ENCODE measurements at regions not wholly inside any gene's neighbourhood (a gene's known extent, or its start where the extent isn't known, plus 50 kb on each side); places are given as distances from the start of the nearest gene placed in this dataset.

DNA sequence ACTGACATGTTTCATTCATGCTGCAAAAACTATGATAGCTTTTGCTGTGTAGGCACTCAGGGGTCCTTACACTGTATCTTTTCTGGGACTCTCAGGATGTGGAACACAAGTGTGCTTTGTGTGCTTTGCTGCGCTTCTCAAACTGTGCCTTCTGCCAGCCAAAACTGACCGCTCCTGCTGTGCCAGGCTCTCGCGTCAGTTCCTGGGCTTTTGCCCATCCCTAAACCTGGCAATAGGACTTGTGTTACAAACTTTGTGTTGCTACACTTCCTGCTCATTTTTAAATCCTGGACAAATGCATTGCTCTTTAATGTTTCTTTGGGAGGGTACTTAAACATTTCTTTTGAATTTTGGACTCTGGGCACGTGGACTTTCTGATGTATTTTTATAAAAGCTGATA, 60.3 kb downstream of the DIPK2A start (continued):
- TF ChIP-seq FOXA1 (IDR thresholded peaks at IDR 0.05), result peak; percentile 31
- TF ChIP-seq RAD21 (IDR thresholded peaks at IDR 0.05), result peak; percentile 55 to 72
- TF ChIP-seq EGR1 (IDR thresholded peaks at IDR 0.05; ENCODE audit: low read depth in 2 of 2), result no peak
- no peak for TF ChIP-seq JUND (IDR thresholded peaks at IDR 0.05)
- TF ChIP-seq GABPA (IDR thresholded peaks at IDR 0.05 in 1 of 2, conservative IDR thresholded peaks at IDR 0.05 in 1 of 2), result peak in 1 of 2 donors; percentile 74
- TF ChIP-seq, protein P1, sequence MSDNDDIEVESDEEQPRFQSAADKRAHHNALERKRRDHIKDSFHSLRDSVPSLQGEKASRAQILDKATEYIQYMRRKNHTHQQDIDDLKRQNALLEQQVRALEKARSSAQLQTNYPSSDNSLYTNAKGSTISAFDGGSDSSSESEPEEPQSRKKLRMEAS (IDR thresholded peaks at IDR 0.05), result peak; percentile 19
- TF ChIP-seq, protein P2, sequence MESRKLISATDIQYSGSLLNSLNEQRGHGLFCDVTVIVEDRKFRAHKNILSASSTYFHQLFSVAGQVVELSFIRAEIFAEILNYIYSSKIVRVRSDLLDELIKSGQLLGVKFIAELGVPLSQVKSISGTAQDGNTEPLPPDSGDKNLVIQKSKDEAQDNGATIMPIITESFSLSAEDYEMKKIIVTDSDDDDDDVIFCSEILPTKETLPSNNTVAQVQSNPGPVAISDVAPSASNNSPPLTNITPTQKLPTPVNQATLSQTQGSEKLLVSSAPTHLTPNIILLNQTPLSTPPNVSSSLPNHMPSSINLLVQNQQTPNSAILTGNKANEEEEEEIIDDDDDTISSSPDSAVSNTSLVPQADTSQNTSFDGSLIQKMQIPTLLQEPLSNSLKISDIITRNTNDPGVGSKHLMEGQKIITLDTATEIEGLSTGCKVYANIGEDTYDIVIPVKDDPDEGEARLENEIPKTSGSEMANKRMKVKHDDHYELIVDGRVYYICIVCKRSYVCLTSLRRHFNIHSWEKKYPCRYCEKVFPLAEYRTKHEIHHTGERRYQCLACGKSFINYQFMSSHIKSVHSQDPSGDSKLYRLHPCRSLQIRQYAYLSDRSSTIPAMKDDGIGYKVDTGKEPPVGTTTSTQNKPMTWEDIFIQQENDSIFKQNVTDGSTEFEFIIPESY (IDR thresholded peaks at IDR 0.05), result peak; percentile 58
- no peak for TF ChIP-seq HNF4G (IDR thresholded peaks at IDR 0.05)
- TF ChIP-seq SP1 (IDR thresholded peaks at IDR 0.05), result peak; percentile 36
- peak; percentile 33 to 47 for TF ChIP-seq HNF4A (conservative IDR thresholded peaks at IDR 0.05)

DNA sequence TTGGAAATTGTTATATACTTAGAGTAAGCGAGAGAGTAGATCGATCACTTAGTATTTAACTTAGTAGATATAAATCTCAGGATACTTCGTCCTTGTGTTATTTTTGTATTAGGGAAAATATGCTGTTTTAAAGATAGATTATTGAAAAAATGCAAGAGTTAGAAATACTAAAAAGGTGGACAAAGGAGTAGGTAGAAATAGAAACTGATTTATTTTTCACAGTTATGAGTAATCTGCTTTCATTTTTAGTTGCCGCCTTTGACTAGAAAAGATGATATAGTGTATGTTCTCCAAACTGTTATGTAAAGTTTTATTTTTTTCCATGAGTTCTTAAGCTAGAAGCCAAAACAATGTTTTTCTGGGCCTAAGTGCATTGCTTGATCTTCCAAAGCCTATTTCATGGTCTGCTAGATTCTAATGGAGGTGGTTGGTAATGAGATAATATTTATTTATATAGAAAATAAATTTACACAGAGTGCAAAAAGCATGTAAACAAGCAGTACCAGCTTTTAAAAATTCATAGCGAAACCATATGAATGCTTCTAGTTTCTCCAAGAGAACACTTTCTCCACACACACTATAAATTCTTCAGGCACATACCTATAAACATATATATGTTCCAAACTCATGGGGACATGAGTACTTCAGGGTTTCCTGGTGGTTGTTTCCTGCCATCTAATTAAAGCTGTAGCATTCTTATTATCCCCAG, 61.1 kb downstream of the DIPK2A start:
- Histone ChIP-seq H3K27ac (ENCODE audit: low read depth in 1 of 2, low read length in 2 of 2) (peak overlapping the region; percentile 44 to 65), H3K27me3 (ENCODE audit: control insufficient read depth in 4 of 4, insufficient read depth in 4 of 4, low read length in 3 of 4) (no peaks in the 10 kb centered on the region), H3K9me3 (ENCODE audit: control insufficient read depth in 4 of 4, low read length in 3 of 4) (no peaks in the 10 kb centered on the region), H3K36me3 (ENCODE audit: control insufficient read depth in 4 of 4, insufficient read depth in 3 of 4, low read depth in 1 of 4, low read length in 3 of 4) (no peaks in the 10 kb centered on the region), H3K4me1 (ENCODE audit: control insufficient read depth in 4 of 4, insufficient read depth in 4 of 4, low read length in 3 of 4) (peaks cover 3 to 8% (median 5%) of the 10 kb centered on the region in 4 donors), H3K9ac (ENCODE audit: low read depth in 1 of 2, low read length in 2 of 2) (peak overlapping the region; percentile 53 to 60), H3K4me3 (ENCODE audit: low read depth in 1 of 3, low read length in 3 of 3) (peak overlapping the region in 1 of 3 donors; percentile 17)
- no peak for DNase-seq (ENCODE audit: low spot score)
- 40% methylated on average over 5 of the region's 5 CpGs for WGBS
- TF ChIP-seq, protein P3, sequence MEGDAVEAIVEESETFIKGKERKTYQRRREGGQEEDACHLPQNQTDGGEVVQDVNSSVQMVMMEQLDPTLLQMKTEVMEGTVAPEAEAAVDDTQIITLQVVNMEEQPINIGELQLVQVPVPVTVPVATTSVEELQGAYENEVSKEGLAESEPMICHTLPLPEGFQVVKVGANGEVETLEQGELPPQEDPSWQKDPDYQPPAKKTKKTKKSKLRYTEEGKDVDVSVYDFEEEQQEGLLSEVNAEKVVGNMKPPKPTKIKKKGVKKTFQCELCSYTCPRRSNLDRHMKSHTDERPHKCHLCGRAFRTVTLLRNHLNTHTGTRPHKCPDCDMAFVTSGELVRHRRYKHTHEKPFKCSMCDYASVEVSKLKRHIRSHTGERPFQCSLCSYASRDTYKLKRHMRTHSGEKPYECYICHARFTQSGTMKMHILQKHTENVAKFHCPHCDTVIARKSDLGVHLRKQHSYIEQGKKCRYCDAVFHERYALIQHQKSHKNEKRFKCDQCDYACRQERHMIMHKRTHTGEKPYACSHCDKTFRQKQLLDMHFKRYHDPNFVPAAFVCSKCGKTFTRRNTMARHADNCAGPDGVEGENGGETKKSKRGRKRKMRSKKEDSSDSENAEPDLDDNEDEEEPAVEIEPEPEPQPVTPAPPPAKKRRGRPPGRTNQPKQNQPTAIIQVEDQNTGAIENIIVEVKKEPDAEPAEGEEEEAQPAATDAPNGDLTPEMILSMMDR (IDR thresholded peaks at IDR 0.05; ENCODE audit: low read depth, low read length, missing input control), result no peak
- no peak for TF ChIP-seq NR2F2 (IDR thresholded peaks at IDR 0.05)
- no peak for TF ChIP-seq JUND (IDR thresholded peaks at IDR 0.05)
- no peak for TF ChIP-seq YY1 (IDR thresholded peaks at IDR 0.05)
- TF ChIP-seq FOXA1 (IDR thresholded peaks at IDR 0.05), result no peak
- no peak for TF ChIP-seq TAF1 (conservative IDR thresholded peaks at IDR 0.05)
- no peak for TF ChIP-seq RXRA (IDR thresholded peaks at IDR 0.05)
- no peak for TF ChIP-seq EGR1 (IDR thresholded peaks at IDR 0.05; ENCODE audit: low read depth in 2 of 2)
- TF ChIP-seq, protein P1 (IDR thresholded peaks at IDR 0.05), result no peak
- TF ChIP-seq, protein P4, sequence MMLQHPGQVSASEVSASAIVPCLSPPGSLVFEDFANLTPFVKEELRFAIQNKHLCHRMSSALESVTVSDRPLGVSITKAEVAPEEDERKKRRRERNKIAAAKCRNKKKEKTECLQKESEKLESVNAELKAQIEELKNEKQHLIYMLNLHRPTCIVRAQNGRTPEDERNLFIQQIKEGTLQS (IDR thresholded peaks at IDR 0.05), result no peak
- no peak for TF ChIP-seq RAD21 (IDR thresholded peaks at IDR 0.05)
- TF ChIP-seq SP1 (IDR thresholded peaks at IDR 0.05), result no peak
- TF ChIP-seq, protein P5, sequence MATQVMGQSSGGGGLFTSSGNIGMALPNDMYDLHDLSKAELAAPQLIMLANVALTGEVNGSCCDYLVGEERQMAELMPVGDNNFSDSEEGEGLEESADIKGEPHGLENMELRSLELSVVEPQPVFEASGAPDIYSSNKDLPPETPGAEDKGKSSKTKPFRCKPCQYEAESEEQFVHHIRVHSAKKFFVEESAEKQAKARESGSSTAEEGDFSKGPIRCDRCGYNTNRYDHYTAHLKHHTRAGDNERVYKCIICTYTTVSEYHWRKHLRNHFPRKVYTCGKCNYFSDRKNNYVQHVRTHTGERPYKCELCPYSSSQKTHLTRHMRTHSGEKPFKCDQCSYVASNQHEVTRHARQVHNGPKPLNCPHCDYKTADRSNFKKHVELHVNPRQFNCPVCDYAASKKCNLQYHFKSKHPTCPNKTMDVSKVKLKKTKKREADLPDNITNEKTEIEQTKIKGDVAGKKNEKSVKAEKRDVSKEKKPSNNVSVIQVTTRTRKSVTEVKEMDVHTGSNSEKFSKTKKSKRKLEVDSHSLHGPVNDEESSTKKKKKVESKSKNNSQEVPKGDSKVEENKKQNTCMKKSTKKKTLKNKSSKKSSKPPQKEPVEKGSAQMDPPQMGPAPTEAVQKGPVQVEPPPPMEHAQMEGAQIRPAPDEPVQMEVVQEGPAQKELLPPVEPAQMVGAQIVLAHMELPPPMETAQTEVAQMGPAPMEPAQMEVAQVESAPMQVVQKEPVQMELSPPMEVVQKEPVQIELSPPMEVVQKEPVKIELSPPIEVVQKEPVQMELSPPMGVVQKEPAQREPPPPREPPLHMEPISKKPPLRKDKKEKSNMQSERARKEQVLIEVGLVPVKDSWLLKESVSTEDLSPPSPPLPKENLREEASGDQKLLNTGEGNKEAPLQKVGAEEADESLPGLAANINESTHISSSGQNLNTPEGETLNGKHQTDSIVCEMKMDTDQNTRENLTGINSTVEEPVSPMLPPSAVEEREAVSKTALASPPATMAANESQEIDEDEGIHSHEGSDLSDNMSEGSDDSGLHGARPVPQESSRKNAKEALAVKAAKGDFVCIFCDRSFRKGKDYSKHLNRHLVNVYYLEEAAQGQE (IDR thresholded peaks at IDR 0.05), result no peak
- TF ChIP-seq GABPA (IDR thresholded peaks at IDR 0.05 in 1 of 2, conservative IDR thresholded peaks at IDR 0.05 in 1 of 2), result no peak
